ENCODE measurements at regions not wholly inside any gene's neighbourhood (a gene's known extent, or its start where the extent isn't known, plus 50 kb on each side); places are given as distances from the start of the nearest gene placed in this dataset.
"Not testable (repeated sequence)": the region's sequence is repeated elsewhere in the genome, so short reads cannot be mapped to it uniquely, and the experiment has no call there.

GRCh38 chr12:23262670-23263069 lies 637.7 kb downstream of the ETNK1 start:
- DNase-seq (ENCODE audit: low read depth in 6 of 9, low spot score in 9 of 9): no peak
- H3K27me3 ChIP-seq (ENCODE audit: control insufficient read depth in 2 of 2, insufficient read depth in 1 of 2, low read length in 1 of 2): no peaks in the 10 kb centered on the region
- H3K36me3 ChIP-seq (ENCODE audit: control insufficient read depth in 2 of 2, insufficient read depth in 2 of 2, low read length in 1 of 2): no peaks in the 10 kb centered on the region
- no peak overlapping the region for H3K4me3 ChIP-seq (ENCODE audit: low read length in 2 of 2)
- WGBS: 90% methylated on average over 4 of the region's 4 CpGs
- no peaks in the 10 kb centered on the region for H3K4me1 ChIP-seq (ENCODE audit: control insufficient read depth in 2 of 2, insufficient read depth in 2 of 2, low read length in 2 of 2)
- H3K9me3 ChIP-seq (ENCODE audit: control insufficient read depth in 2 of 2, insufficient read depth in 1 of 2, low read length in 1 of 2): no peaks in the 10 kb centered on the region
- H3K27ac ChIP-seq (ENCODE audit: low read depth in 1 of 2, low read length in 1 of 2): no peak overlapping the region

GRCh38 chr12:23277831-23278230 lies 652.9 kb downstream of the ETNK1 start:
- WGBS: 89% methylated on average over 1 of the region's 1 CpG
- no peaks in the 10 kb centered on the region for H3K36me3 ChIP-seq (ENCODE audit: control insufficient read depth in 2 of 2, insufficient read depth in 2 of 2, low read length in 1 of 2)
- H3K27me3 ChIP-seq (ENCODE audit: control insufficient read depth in 2 of 2, insufficient read depth in 1 of 2, low read length in 1 of 2): no peaks in the 10 kb centered on the region
- no peak overlapping the region for H3K4me3 ChIP-seq (ENCODE audit: low read length in 2 of 2)
- H3K27ac ChIP-seq (ENCODE audit: low read depth in 1 of 2, low read length in 1 of 2): no peak overlapping the region
- no peak for DNase-seq (ENCODE audit: low read depth in 6 of 9, low spot score in 9 of 9)
- H3K4me1 ChIP-seq (ENCODE audit: control insufficient read depth in 2 of 2, insufficient read depth in 2 of 2, low read length in 2 of 2): no peaks in the 10 kb centered on the region
- no peaks in the 10 kb centered on the region for H3K9me3 ChIP-seq (ENCODE audit: control insufficient read depth in 2 of 2, insufficient read depth in 1 of 2, low read length in 1 of 2)

- WGBS: 95% methylated on average over 4 of the region's 4 CpGs
Observed at GRCh38 chr12:23281295-23281694, 656.3 kb downstream of the ETNK1 start.

GRCh38 chr12:23282701-23283100 lies 657.7 kb downstream of the ETNK1 start:
- Histone ChIP-seq H3K36me3 (ENCODE audit: control insufficient read depth in 2 of 2, insufficient read depth in 2 of 2, low read length in 1 of 2) (no peaks in the 10 kb centered on the region), H3K27ac (ENCODE audit: low read depth in 1 of 2, low read length in 1 of 2) (no peak overlapping the region), H3K4me1 (ENCODE audit: control insufficient read depth in 2 of 2, insufficient read depth in 2 of 2, low read length in 2 of 2) (no peaks in the 10 kb centered on the region), H3K27me3 (ENCODE audit: control insufficient read depth in 2 of 2, insufficient read depth in 1 of 2, low read length in 1 of 2) (no peaks in the 10 kb centered on the region), H3K4me3 (ENCODE audit: low read length in 2 of 2) (no peak overlapping the region), H3K9me3 (ENCODE audit: control insufficient read depth in 2 of 2, insufficient read depth in 1 of 2, low read length in 1 of 2) (no peaks in the 10 kb centered on the region)
- DNase-seq (ENCODE audit: low read depth in 6 of 9, low spot score in 9 of 9): no peak

More at GRCh38 chr12:23281295-23281694, 656.3 kb downstream of the ETNK1 start:
- no peaks in the 10 kb centered on the region for H3K27me3 ChIP-seq (ENCODE audit: control insufficient read depth in 2 of 2, insufficient read depth in 1 of 2, low read length in 1 of 2)
- no peaks in the 10 kb centered on the region for H3K9me3 ChIP-seq (ENCODE audit: control insufficient read depth in 2 of 2, insufficient read depth in 1 of 2, low read length in 1 of 2)
- H3K36me3 ChIP-seq (ENCODE audit: control insufficient read depth in 2 of 2, insufficient read depth in 2 of 2, low read length in 1 of 2): no peaks in the 10 kb centered on the region
- no peak overlapping the region for H3K27ac ChIP-seq (ENCODE audit: low read depth in 1 of 2, low read length in 1 of 2)
- no peak for DNase-seq (ENCODE audit: low read depth in 6 of 9, low spot score in 9 of 9)
- H3K4me3 ChIP-seq (ENCODE audit: low read length in 2 of 2): no peak overlapping the region
- H3K4me1 ChIP-seq (ENCODE audit: control insufficient read depth in 2 of 2, insufficient read depth in 2 of 2, low read length in 2 of 2): no peaks in the 10 kb centered on the region

- not testable (repeated sequence) for H3K36me3 ChIP-seq (ENCODE audit: control insufficient read depth in 2 of 2, insufficient read depth in 2 of 2, low read length in 1 of 2); H3K27ac ChIP-seq (ENCODE audit: low read depth in 1 of 2, low read length in 1 of 2); H3K4me1 ChIP-seq (ENCODE audit: control insufficient read depth in 2 of 2, insufficient read depth in 2 of 2, low read length in 2 of 2); H3K27me3 ChIP-seq (ENCODE audit: control insufficient read depth in 2 of 2, insufficient read depth in 1 of 2, low read length in 1 of 2); H3K4me3 ChIP-seq (ENCODE audit: low read length in 2 of 2); DNase-seq (ENCODE audit: low read depth in 6 of 9, low spot score in 9 of 9); H3K9me3 ChIP-seq (ENCODE audit: control insufficient read depth in 2 of 2, insufficient read depth in 1 of 2, low read length in 1 of 2)
- WGBS: 95% methylated on average over 57 of the region's 57 CpGs
Observed at GRCh38 chr12:23285764-23286530, 661.0 kb downstream of the ETNK1 start.

GRCh38 chr12:23290627-23291330 lies 658.7 kb downstream of the SOX5 start:
- Histone ChIP-seq H3K4me3 (ENCODE audit: low read length in 2 of 2) (no peak overlapping the region), H3K9me3 (ENCODE audit: control insufficient read depth in 2 of 2, insufficient read depth in 1 of 2, low read length in 1 of 2) (no peaks in the 10 kb centered on the region), H3K36me3 (ENCODE audit: control insufficient read depth in 2 of 2, insufficient read depth in 2 of 2, low read length in 1 of 2) (no peaks in the 10 kb centered on the region), H3K27ac (ENCODE audit: low read depth in 1 of 2, low read length in 1 of 2) (no peak overlapping the region), H3K27me3 (ENCODE audit: control insufficient read depth in 2 of 2, insufficient read depth in 1 of 2, low read length in 1 of 2) (no peaks in the 10 kb centered on the region), H3K4me1 (ENCODE audit: control insufficient read depth in 2 of 2, insufficient read depth in 2 of 2, low read length in 2 of 2) (no peaks in the 10 kb centered on the region)
- 80% methylated on average over 1 of the region's 1 CpG for WGBS
- no peak for DNase-seq (ENCODE audit: low read depth in 6 of 9, low spot score in 9 of 9)

- Histone ChIP-seq H3K9me3 (ENCODE audit: control insufficient read depth in 2 of 2, insufficient read depth in 1 of 2, low read length in 1 of 2) (no peaks in the 10 kb centered on the region), H3K4me1 (ENCODE audit: control insufficient read depth in 2 of 2, insufficient read depth in 2 of 2, low read length in 2 of 2) (no peaks in the 10 kb centered on the region), H3K27me3 (ENCODE audit: control insufficient read depth in 2 of 2, insufficient read depth in 1 of 2, low read length in 1 of 2) (no peaks in the 10 kb centered on the region), H3K4me3 (ENCODE audit: low read length in 2 of 2) (no peak overlapping the region), H3K27ac (ENCODE audit: low read depth in 1 of 2, low read length in 1 of 2) (no peak overlapping the region), H3K36me3 (ENCODE audit: control insufficient read depth in 2 of 2, insufficient read depth in 2 of 2, low read length in 1 of 2) (no peaks in the 10 kb centered on the region)
- no peak for DNase-seq (ENCODE audit: low read depth in 6 of 9, low spot score in 9 of 9)
- WGBS: 92% methylated on average over 3 of the region's 3 CpGs
Observed at GRCh38 chr12:23303220-23303619, 646.2 kb downstream of the SOX5 start.

- Histone ChIP-seq H3K4me3 (ENCODE audit: low read length in 2 of 2) (no peak overlapping the region), H3K9me3 (ENCODE audit: control insufficient read depth in 2 of 2, insufficient read depth in 1 of 2, low read length in 1 of 2) (no peaks in the 10 kb centered on the region), H3K4me1 (ENCODE audit: control insufficient read depth in 2 of 2, insufficient read depth in 2 of 2, low read length in 2 of 2) (no peaks in the 10 kb centered on the region), H3K27me3 (ENCODE audit: control insufficient read depth in 2 of 2, insufficient read depth in 1 of 2, low read length in 1 of 2) (no peaks in the 10 kb centered on the region), H3K27ac (ENCODE audit: low read depth in 1 of 2, low read length in 1 of 2) (no peak overlapping the region), H3K36me3 (ENCODE audit: control insufficient read depth in 2 of 2, insufficient read depth in 2 of 2, low read length in 1 of 2) (no peaks in the 10 kb centered on the region)
- WGBS: 96% methylated on average over 1 of the region's 1 CpG
- DNase-seq (ENCODE audit: low read depth in 6 of 9, low spot score in 9 of 9): no peak
Observed at GRCh38 chr12:23303821-23304220, 645.6 kb downstream of the SOX5 start.

- Histone ChIP-seq H3K4me3 (ENCODE audit: low read length in 2 of 2) (no peak overlapping the region), H3K36me3 (ENCODE audit: control insufficient read depth in 2 of 2, insufficient read depth in 2 of 2, low read length in 1 of 2) (no peaks in the 10 kb centered on the region), H3K27ac (ENCODE audit: low read depth in 1 of 2, low read length in 1 of 2) (no peak overlapping the region), H3K9me3 (ENCODE audit: control insufficient read depth in 2 of 2, insufficient read depth in 1 of 2, low read length in 1 of 2) (peaks cover 0 to 1% of the 10 kb centered on the region in 2 donors), H3K4me1 (ENCODE audit: control insufficient read depth in 2 of 2, insufficient read depth in 2 of 2, low read length in 2 of 2) (no peaks in the 10 kb centered on the region), H3K27me3 (ENCODE audit: control insufficient read depth in 2 of 2, insufficient read depth in 1 of 2, low read length in 1 of 2) (no peaks in the 10 kb centered on the region)
- no peak for DNase-seq (ENCODE audit: low read depth in 6 of 9, low spot score in 9 of 9)
- WGBS: 92% methylated on average over 2 of the region's 2 CpGs
Observed at GRCh38 chr12:23333938-23334337, 615.5 kb downstream of the SOX5 start.
